Heart left ventricle (tissue), 16 donors: ENCODE measurements at regions not wholly inside any gene's neighbourhood (a gene's known extent, or its start where the extent isn't known, plus 50 kb on each side); places are given as distances from the start of the nearest gene placed in this dataset.

Source experiments
- ATAC-seq, 4 donors: fragments of 200-7000 bp; cut with Tn5 transposase; one replicate each; pipeline ENCODE4 v1.9.1; 2020 to 2022; ENCODE audit warnings: moderate library complexity in 4 of 4, mild to moderate bottlenecking in 3 of 4, moderate number of reproducible peaks in 1 of 4
- DNase-seq, 5 donors: peaks; one replicate each; pipeline ENCODE4 v3.0.0-alpha.2; 2020
- H3K27ac ChIP-seq, 12 donors: fragments of 200-600 bp; sonication (generic) in 4 of 12; one replicate each; pipeline versions ENCODE4 v1.5.0 to v1.8.0; 2016 to 2022; ENCODE audit warnings: mild to moderate bottlenecking in 2 of 12
- H3K27me3 ChIP-seq, 9 donors: fragments of 200-600 bp; sonication (generic) in 2 of 9; one replicate each; pipeline versions ENCODE4 v1.5.1 to v1.8.0; 2016 to 2022; ENCODE audit warnings: mild to moderate bottlenecking in 3 of 9
- H3K36me3 ChIP-seq, 9 donors: fragments of 200-600 bp; sonication (generic) in 2 of 9; one replicate each; pipeline versions ENCODE4 v1.5.0 to v1.8.0; 2018 to 2022; ENCODE audit warnings: mild to moderate bottlenecking in 2 of 9
- H3K4me1 ChIP-seq, 12 donors: fragments of 200-600 bp; sonication (generic) in 4 of 12; one replicate each; pipeline versions ENCODE4 v1.5.0 to v1.8.0; 2016 to 2022; ENCODE audit warnings: mild to moderate bottlenecking in 3 of 12
- H3K4me3 ChIP-seq, 12 donors: fragments of 200-600 bp; sonication (generic) in 4 of 12; one replicate each; pipeline versions ENCODE4 v1.5.0 to v1.8.0; 2017 to 2022; ENCODE audit warnings: mild to moderate bottlenecking in 9 of 12, moderate library complexity in 4 of 12
- H3K9me3 ChIP-seq, 12 donors: fragments of 200-600 bp; sonication (generic) in 4 of 12; one replicate each; pipeline versions ENCODE4 v1.5.0 to v1.8.0; 2016 to 2022; ENCODE audit warnings: mild to moderate bottlenecking in 1 of 12
- POLR2A ChIP-seq, 2 donors: fragments of 450-650 bp; IDR thresholded peaks; one replicate each; pipeline ENCODE4 v1.6.1; 2017; ENCODE audit warnings: antibody characterized with exemption in 2 of 2, mild to moderate bottlenecking in 2 of 2, moderate library complexity in 2 of 2
- WGBS, 4 donors: extraction: QIAGEN DNeasy Blood & Tissue Kit in 2 of 4; methylation state at CpG; one replicate each; pipeline versions ENCODE4 v1.1.5 to v1.1.7; 2013 to 2018; 5-methylcytosine and 5-hydroxymethylcytosine counted together
- intact Hi-C, 10 donors: fragments of 100-400 bp; cut with DNase I; formaldehyde crosslinking; loops; one replicate each; pipeline versions ENCODE4 v1.11.1 to v1.14.2; 2022
- TF ChIP-seq, protein P1 (sequence below), 12 donors: fragments of 200-600 bp; sonication (generic) in 4 of 12; IDR thresholded peaks; one replicate each; pipeline versions ENCODE4 v1.5.0 to v1.8.0; 2018 to 2022; ENCODE audit warnings: antibody characterized with exemption in 12 of 12, mild to moderate bottlenecking in 5 of 12
- donor health status: ischemic (EF 13 %, LVEDD 7.1; RV severe dilation, severe dysfunction).
- donor health status: healthy with polysubstance abuse.
- donor health status: DM: no; HTN: yes; CAD: no.
- donor health status: DM: no; HTN: no; CAD: no.
- donor health status: ischemic (EF 25% LVEDD 6.9; RV normal size, moderate dysfunction).
- donor health status: ischemic (EF 25% LVEDD 5.7; RV mildly dilated, moderate dysfunction).
- donor health status: healthy.
- donor health status: DM: yes; HTN: yes; CAD: no.
- donor health status: ischemic (EF 35%, LVEDD 5.7; RV mildly dilated, moderate dysfunction).
- donor health status: nonischemic (EF 11% LVEDD 7.7; RV severe dilation, severe dysfunction).
- donor health status: DM: yes; HTN: yes; CAD: no.
- donor health status: PGD.
- donor health status: ischemic (EF 29% LVEDD 5.4; RV normal size, mild dysfunction).
- donor health status: nonischemic (EF 23%, LVEDD 6.1; RV moderate dilation, normal function).

DNA sequence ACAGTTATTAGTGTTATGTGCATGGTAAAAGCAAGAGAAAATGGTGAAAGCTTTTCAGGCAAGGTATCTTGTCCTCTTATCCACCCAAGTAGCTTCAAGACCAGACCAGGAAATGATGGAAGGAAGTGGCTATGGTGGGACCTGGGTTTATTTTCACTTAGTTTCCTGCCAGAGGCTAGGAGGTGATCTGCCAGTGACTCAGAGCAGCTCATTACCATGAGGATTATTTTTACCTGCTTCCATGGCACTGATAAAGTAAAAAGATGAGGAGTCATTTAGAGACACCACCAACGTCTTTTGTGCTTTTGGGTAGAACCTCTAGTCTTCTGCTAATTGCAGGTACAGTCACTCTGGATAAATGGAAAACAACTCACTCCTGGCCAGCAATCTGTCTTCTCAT is 339.9 kb upstream of the KIRREL3 start:
- H3K4me3 ChIP-seq, result no peak overlapping the region
- H3K4me1 ChIP-seq, result no peaks in the 10 kb centered on the region
- TF ChIP-seq, protein P1, sequence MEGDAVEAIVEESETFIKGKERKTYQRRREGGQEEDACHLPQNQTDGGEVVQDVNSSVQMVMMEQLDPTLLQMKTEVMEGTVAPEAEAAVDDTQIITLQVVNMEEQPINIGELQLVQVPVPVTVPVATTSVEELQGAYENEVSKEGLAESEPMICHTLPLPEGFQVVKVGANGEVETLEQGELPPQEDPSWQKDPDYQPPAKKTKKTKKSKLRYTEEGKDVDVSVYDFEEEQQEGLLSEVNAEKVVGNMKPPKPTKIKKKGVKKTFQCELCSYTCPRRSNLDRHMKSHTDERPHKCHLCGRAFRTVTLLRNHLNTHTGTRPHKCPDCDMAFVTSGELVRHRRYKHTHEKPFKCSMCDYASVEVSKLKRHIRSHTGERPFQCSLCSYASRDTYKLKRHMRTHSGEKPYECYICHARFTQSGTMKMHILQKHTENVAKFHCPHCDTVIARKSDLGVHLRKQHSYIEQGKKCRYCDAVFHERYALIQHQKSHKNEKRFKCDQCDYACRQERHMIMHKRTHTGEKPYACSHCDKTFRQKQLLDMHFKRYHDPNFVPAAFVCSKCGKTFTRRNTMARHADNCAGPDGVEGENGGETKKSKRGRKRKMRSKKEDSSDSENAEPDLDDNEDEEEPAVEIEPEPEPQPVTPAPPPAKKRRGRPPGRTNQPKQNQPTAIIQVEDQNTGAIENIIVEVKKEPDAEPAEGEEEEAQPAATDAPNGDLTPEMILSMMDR (IDR thresholded peaks at IDR 0.05), result no peak
- TF ChIP-seq POLR2A (IDR thresholded peaks at IDR 0.05), result no peak
- ATAC-seq (no peak), DNase-seq (no peak)
- H3K9me3 ChIP-seq, result no peaks in the 10 kb centered on the region
- no peaks in the 10 kb centered on the region for H3K36me3 ChIP-seq
- intact Hi-C loops, result loop anchor here in 7 of 10 donors (5.0 to 10.0 kb wide), 6 partner anchors 336 to 1036 kb away; partner anchors contain the start of genes KIRREL3 (in 2 of the 7) and DCPS (in 1 of the 7)
- no peak overlapping the region for H3K27ac ChIP-seq
- peaks cover 0 to 4% (median 0%) of the 10 kb centered on the region in 9 donors for H3K27me3 ChIP-seq
- 51 to 56% (median 55%) methylated on average over 1 of the region's 1 CpG for WGBS, 4 donors

DNA sequence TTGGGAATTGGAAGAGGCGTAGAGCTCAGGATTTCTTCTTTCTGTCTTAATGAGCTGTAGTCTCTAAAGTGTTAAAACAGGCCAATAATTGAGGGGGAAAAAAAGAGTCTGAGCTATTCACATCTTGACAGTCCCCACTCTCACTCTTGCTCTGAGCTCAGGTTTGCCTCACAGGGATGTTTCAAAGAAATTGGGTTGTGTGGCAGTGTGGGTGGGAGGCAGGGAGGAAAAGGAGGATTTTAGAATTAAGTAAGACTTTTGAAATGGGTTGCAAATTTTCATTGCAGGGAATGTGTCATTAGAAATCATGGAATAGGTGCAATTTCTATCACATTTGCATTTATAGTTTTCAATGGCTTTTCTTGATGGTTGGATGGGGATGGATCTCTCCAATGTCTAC is 338.8 kb upstream of the KIRREL3 start:
- DNase-seq (no peak), ATAC-seq (no peak)
- H3K4me3 ChIP-seq, result no peak overlapping the region
- no peaks in the 10 kb centered on the region for H3K4me1 ChIP-seq
- TF ChIP-seq POLR2A (IDR thresholded peaks at IDR 0.05), result no peak
- TF ChIP-seq, protein P1 (IDR thresholded peaks at IDR 0.05), result no peak
- no peak overlapping the region for H3K27ac ChIP-seq
- intact Hi-C loops, result no loop called here
- H3K27me3 ChIP-seq, result peaks cover 0 to 4% (median 0%) of the 10 kb centered on the region in 9 donors
- no peaks in the 10 kb centered on the region for H3K9me3 ChIP-seq
- 97 to 100% (median 100%) methylated on average over 1 of the region's 1 CpG for WGBS, 4 donors
- no peaks in the 10 kb centered on the region for H3K36me3 ChIP-seq

DNA sequence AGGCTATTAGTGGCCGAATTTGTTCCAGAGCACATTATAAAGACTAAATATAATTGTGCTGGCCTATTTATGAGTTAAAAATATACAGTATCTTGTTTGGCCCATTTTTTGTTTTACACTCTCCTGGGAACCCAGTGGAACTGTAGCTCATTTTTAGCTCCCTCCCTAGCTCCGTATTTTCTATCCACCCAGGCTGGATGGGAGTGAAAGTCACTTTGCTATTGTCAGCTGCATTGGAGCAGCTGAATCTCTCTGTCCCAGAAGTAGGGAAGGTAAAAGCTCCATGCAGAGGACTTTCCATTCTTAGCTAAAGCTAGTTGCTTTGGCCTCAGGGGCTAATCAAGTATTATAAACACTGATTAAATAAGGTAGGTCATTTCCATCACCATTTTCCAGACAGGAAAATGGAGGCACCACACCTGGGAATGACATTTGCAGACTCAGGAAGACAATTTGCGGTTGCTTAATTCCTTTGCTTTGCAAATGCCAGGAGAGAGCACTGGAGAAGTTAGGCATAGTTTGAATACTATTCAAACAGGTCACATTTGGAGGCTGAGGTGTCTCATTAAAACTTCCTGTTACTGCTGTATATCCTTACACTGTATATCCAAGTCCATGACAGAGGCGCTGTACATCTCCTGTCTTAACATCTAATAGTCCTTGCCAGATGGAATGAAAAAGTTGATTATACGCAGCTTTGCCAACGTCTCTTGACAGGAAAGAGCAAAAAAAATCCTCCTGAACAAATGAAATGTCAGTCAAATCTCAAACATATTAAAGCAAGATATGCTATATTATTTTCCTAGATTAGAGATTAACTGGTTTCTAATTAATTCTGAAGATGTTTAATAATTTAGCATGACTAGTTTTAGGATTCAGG is 338.1 kb upstream of the KIRREL3 start:
- Histone ChIP-seq H3K27ac (no peak overlapping the region), H3K9me3 (peaks cover 0 to under 1% (median 0%) of the 10 kb centered on the region in 12 donors), H3K36me3 (no peaks in the 10 kb centered on the region), H3K4me1 (no peaks in the 10 kb centered on the region), H3K4me3 (no peak overlapping the region), H3K27me3 (peaks cover 0 to 4% (median 0%) of the 10 kb centered on the region in 9 donors)
- no peak for TF ChIP-seq POLR2A (IDR thresholded peaks at IDR 0.05)
- TF ChIP-seq, protein P1 (IDR thresholded peaks at IDR 0.05), result no peak
- intact Hi-C loops, result no loop called here
- DNase-seq (no peak), ATAC-seq (no peak)
- WGBS, 4 donors, result 59 to 67% (median 65%) methylated on average over 6 of the region's 6 CpGs

DNA sequence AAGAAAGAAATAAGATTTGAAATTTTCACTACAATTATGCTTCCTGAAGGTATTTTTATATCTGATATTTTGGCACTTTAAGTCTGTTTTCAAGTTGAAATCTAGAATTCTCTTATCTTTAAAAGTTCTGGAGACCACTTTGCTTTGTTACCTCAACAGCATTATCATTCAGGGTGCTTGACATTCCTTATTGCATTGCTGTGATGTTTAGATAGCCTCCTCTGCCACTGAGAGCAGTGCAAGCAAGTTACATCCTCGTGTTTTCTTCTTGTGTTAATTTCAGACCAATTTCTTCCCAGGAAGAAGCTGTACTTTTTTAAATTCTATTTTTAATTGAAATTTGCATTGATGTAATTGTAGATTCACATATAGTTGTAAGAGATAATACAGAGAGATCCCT is 333.9 kb upstream of the KIRREL3 start:
- DNase-seq (no peak), ATAC-seq (no peak)
- no peaks in the 10 kb centered on the region for H3K27me3 ChIP-seq
- H3K36me3 ChIP-seq, result no peaks in the 10 kb centered on the region
- intact Hi-C loops, result no loop called here
- TF ChIP-seq POLR2A (IDR thresholded peaks at IDR 0.05), result no peak
- TF ChIP-seq, protein P1 (IDR thresholded peaks at IDR 0.05), result no peak
- H3K4me1 ChIP-seq, result no peaks in the 10 kb centered on the region
- H3K9me3 ChIP-seq, result peaks cover 0 to 16% (median 2%) of the 10 kb centered on the region in 12 donors
- no peak overlapping the region for H3K27ac ChIP-seq
- 32 to 55% (median 34%) methylated on average over 1 of the region's 1 CpG for WGBS, 4 donors
- no peak overlapping the region for H3K4me3 ChIP-seq
